H9 (cell line): ENCODE measurements at regions not wholly inside any gene's neighbourhood (a gene's known extent, or its start where the extent isn't known, plus 50 kb on each side); places are given as distances from the start of the nearest gene placed in this dataset.

Experiments
- DNase-seq: peaks from one replicate; pipeline ENCODE4 v3.0.0-alpha.2; 2017
- H2AFZ ChIP-seq: one replicate; pipeline ENCODE4 v1.6.1; 2013; ENCODE audit warnings: mild to moderate bottlenecking, low read length, control low read depth, moderate library complexity
- H2AK5ac ChIP-seq: 2 replicates; pipeline ENCODE4 v1.6.1; 2013; ENCODE audit warnings: low read length, control low read depth, mixed read lengths; ENCODE audit not compliant: insufficient read length
- H2BK120ac ChIP-seq: one replicate; pipeline ENCODE4 v1.6.1; 2013; ENCODE audit warnings: low read depth, mild to moderate bottlenecking, low read length, control low read depth, inconsistent platforms; ENCODE audit not compliant: poor library complexity, severe bottlenecking
- H2BK12ac ChIP-seq: 2 replicates; pipeline ENCODE4 v1.6.1; 2013; ENCODE audit warnings: low read length, control low read depth, mixed read lengths, low read depth; ENCODE audit not compliant: insufficient read length
- H2BK15ac ChIP-seq: 2 replicates; pipeline ENCODE4 v1.6.1; 2013; ENCODE audit warnings: low read depth, low read length, control low read depth
- H2BK20ac ChIP-seq: one replicate; pipeline ENCODE4 v1.6.1; 2013; ENCODE audit warnings: low read depth, mild to moderate bottlenecking, low read length, control low read depth, inconsistent platforms; ENCODE audit not compliant: poor library complexity, severe bottlenecking
- H2BK5ac ChIP-seq: 2 replicates; pipeline ENCODE4 v1.6.1; 2013; ENCODE audit warnings: low read length, control low read depth, mixed read lengths; ENCODE audit not compliant: insufficient read length
- H3K14ac ChIP-seq: 2 replicates; pipeline ENCODE4 v1.6.1; 2013; ENCODE audit warnings: low read length, control low read depth; ENCODE audit not compliant: insufficient read depth
- H3K18ac ChIP-seq: 2 replicates; pipeline ENCODE4 v1.6.1; 2013; ENCODE audit warnings: low read depth, mild to moderate bottlenecking, mixed read lengths, low read length, control low read depth; ENCODE audit not compliant: insufficient read length
- H3K23ac ChIP-seq: 2 replicates; pipeline ENCODE4 v1.6.1; 2013; ENCODE audit warnings: low read length, control low read depth, mixed read lengths, low read depth; ENCODE audit not compliant: insufficient read length
- H3K23me2 ChIP-seq: 2 replicates; pipeline ENCODE4 v1.6.1; 2013; ENCODE audit warnings: low read depth, mild to moderate bottlenecking, mixed read lengths, low read length, control low read depth; ENCODE audit not compliant: insufficient read length, poor library complexity, severe bottlenecking
- H3K27ac ChIP-seq: 2 replicates; pipeline ENCODE4 v1.5.1; 2013; ENCODE audit warnings: low read length, control low read depth, mixed read lengths, low read depth; ENCODE audit not compliant: insufficient read length
- H3K27me3 ChIP-seq: 2 replicates; pipeline ENCODE4 v1.6.1; 2013; ENCODE audit warnings: low read length, control low read depth, inconsistent platforms; ENCODE audit not compliant: insufficient read depth
- H3K4ac ChIP-seq: 2 replicates; pipeline ENCODE4 v1.6.1; 2013; ENCODE audit warnings: low read depth, mild to moderate bottlenecking, control low read depth, inconsistent platforms, low read length, moderate library complexity
- H3K4me1 ChIP-seq: 2 replicates; pipeline ENCODE4 v1.6.1; 2013; ENCODE audit warnings: low read length, control low read depth, inconsistent platforms; ENCODE audit not compliant: insufficient read depth
- H3K4me2 ChIP-seq: 2 replicates; pipeline ENCODE4 v1.6.1; 2013; ENCODE audit warnings: low read length, control low read depth, mixed read lengths; ENCODE audit not compliant: insufficient read length, insufficient read depth
- H3K56ac ChIP-seq: 2 replicates; pipeline ENCODE4 v1.6.1; 2013; ENCODE audit warnings: low read depth, mild to moderate bottlenecking, mixed read lengths, low read length, control low read depth; ENCODE audit not compliant: insufficient read length
- H3K79me1 ChIP-seq: 2 replicates; pipeline ENCODE4 v1.6.1; 2013; ENCODE audit warnings: low read depth, mild to moderate bottlenecking, moderate library complexity, low read length, control low read depth, inconsistent platforms; ENCODE audit not compliant: insufficient read depth, poor library complexity, severe bottlenecking
- H3K79me2 ChIP-seq: 2 replicates; pipeline ENCODE4 v1.6.1; 2013; ENCODE audit warnings: low read length, control low read depth, inconsistent platforms; ENCODE audit not compliant: insufficient read depth
- H3K9ac ChIP-seq: 2 replicates; pipeline ENCODE4 v1.6.1; 2013; ENCODE audit warnings: low read length, control low read depth, mixed read lengths; ENCODE audit not compliant: insufficient read length; ENCODE audit errors: extremely low read depth
- H3K9me3 ChIP-seq: one replicate; pipeline ENCODE4 v1.6.1; 2013; ENCODE audit warnings: low read depth, low read length, inconsistent platforms; ENCODE audit not compliant: control insufficient read depth
- H3T11ph ChIP-seq: one replicate; pipeline ENCODE4 v1.6.1; 2013; ENCODE audit warnings: mild to moderate bottlenecking, low read length, control low read depth, inconsistent platforms
- H4K20me1 ChIP-seq: one replicate; pipeline ENCODE4 v1.6.1; 2013; ENCODE audit not compliant: control insufficient read depth, insufficient read length, insufficient read depth
- H4K5ac ChIP-seq: 2 replicates; pipeline ENCODE4 v1.6.1; 2013; ENCODE audit warnings: low read depth, mild to moderate bottlenecking, mixed read lengths, low read length, control low read depth; ENCODE audit not compliant: insufficient read length
- H4K8ac ChIP-seq: replicated peaks from 2 replicates; pipeline ENCODE4 v1.6.1; 2013; ENCODE audit warnings: low read length, control low read depth, mixed read lengths, low read depth; ENCODE audit not compliant: insufficient read length
- H4K91ac ChIP-seq: 2 replicates; pipeline ENCODE4 v1.6.1; 2013; ENCODE audit warnings: low read depth, mild to moderate bottlenecking, moderate library complexity, mixed read lengths, low read length, control low read depth; ENCODE audit not compliant: insufficient read length
- H3K27ac Mint-ChIP-seq, 3 experiments: 2 replicates in 2 of 3; 3 replicates in 1 of 3; pipeline ENCODE4 v1.8.0; 2020 to 2021; ENCODE audit warnings: mixed read lengths in 3 of 3, mild to moderate bottlenecking in 1 of 3, moderate library complexity in 1 of 3
- H3K27me3 Mint-ChIP-seq: 2 replicates; pipeline ENCODE4 v1.8.0; 2021; ENCODE audit warnings: low read depth, mild to moderate bottlenecking, moderate library complexity, mixed read lengths
- H3K36me3 Mint-ChIP-seq, 3 experiments: 2 replicates in 2 of 3; 3 replicates in 1 of 3; pipeline ENCODE4 v1.8.0; 2020 to 2021; ENCODE audit warnings: low read depth in 3 of 3, mixed read lengths in 3 of 3; ENCODE audit not compliant: insufficient read depth in 1 of 3
- H3K4me1 Mint-ChIP-seq, 2 experiments: 2 replicates each; pipeline ENCODE4 v1.8.0; 2020; ENCODE audit warnings: mixed read lengths in 2 of 2
- H3K4me3 Mint-ChIP-seq, 2 experiments: 2 replicates in 1 of 2; 3 replicates in 1 of 2; pipeline ENCODE4 v1.8.0; 2020 to 2021; ENCODE audit warnings: mild to moderate bottlenecking in 2 of 2, mixed read lengths in 2 of 2, moderate library complexity in 1 of 2
- H3K9me3 Mint-ChIP-seq, 2 experiments: 2 replicates in 1 of 2; 3 replicates in 1 of 2; pipeline ENCODE4 v1.8.0; 2020; ENCODE audit warnings: mild to moderate bottlenecking in 2 of 2, mixed read lengths in 2 of 2, moderate library complexity in 1 of 2
- CTCF ChIP-seq: fragments of 200-600 bp; sonication (generic); conservative IDR thresholded peaks from 3 replicates; pipeline ENCODE4 v1.8.0; 2021; ENCODE audit warnings: antibody characterized with exemption, mild to moderate bottlenecking
- WGBS: extraction: QIAGEN DNeasy Blood & Tissue Kit; methylation state at CpG from one replicate; pipeline ENCODE4 v1.1.7; 2013; ENCODE audit warnings: missing lambda C conversion rate, low lambda C conversion rate, mixed read lengths; ENCODE audit not compliant: insufficient read length; ENCODE audit errors: extremely low coverage; 5-methylcytosine and 5-hydroxymethylcytosine counted together

GRCh38 chr14:38432186-38432585, 176.3 kb upstream of the CLEC14A start:
- no peaks in the 10 kb centered on the region for H3K23me2 ChIP-seq
- H3K27me3 Mint-ChIP-seq: peaks cover 5% of the 10 kb centered on the region
- H3K4ac ChIP-seq: no peak overlapping the region
- DNase-seq: no peak
- no peak overlapping the region for H4K91ac ChIP-seq
- no peak overlapping the region for H2BK120ac ChIP-seq
- no peaks in the 10 kb centered on the region for H3K79me1 ChIP-seq
- H3T11ph ChIP-seq: no peak overlapping the region
- no peak overlapping the region for H2BK15ac ChIP-seq
- no peak overlapping the region for H4K8ac ChIP-seq
- no peak overlapping the region for H3K9ac ChIP-seq
- no peak overlapping the region for H3K4me3 Mint-ChIP-seq
- no peak overlapping the region for H3K27ac ChIP-seq
- no peak for TF ChIP-seq CTCF
- H3K36me3 Mint-ChIP-seq: no peaks in the 10 kb centered on the region
- no peak overlapping the region for H2BK5ac ChIP-seq
- H3K4me2 ChIP-seq: no peak overlapping the region
- WGBS: no CpG with 5 or more reads among the region's 2 CpGs
- H3K27me3 ChIP-seq: no peaks in the 10 kb centered on the region
- no peaks in the 10 kb centered on the region for H3K4me1 ChIP-seq
- H2BK12ac ChIP-seq: no peak overlapping the region
- no peaks in the 10 kb centered on the region for H3K79me2 ChIP-seq
- H2BK20ac ChIP-seq: no peak overlapping the region
- no peaks in the 10 kb centered on the region for H3K9me3 ChIP-seq
- H3K23ac ChIP-seq: no peak overlapping the region
- no peak overlapping the region for H4K5ac ChIP-seq
- no peak overlapping the region for H2AFZ ChIP-seq
- no peaks in the 10 kb centered on the region for H3K4me1 Mint-ChIP-seq
- H3K9me3 Mint-ChIP-seq: no peaks in the 10 kb centered on the region
- H3K14ac ChIP-seq: no peak overlapping the region
- no peak overlapping the region for H3K18ac ChIP-seq
- no peak overlapping the region for H3K56ac ChIP-seq
- H3K27ac Mint-ChIP-seq: no peak overlapping the region
- H2AK5ac ChIP-seq: no peak overlapping the region
- H4K20me1 ChIP-seq: no peaks in the 10 kb centered on the region
